Hepatocyte (in vitro differentiated cells): ENCODE measurements at regions not wholly inside any gene's neighbourhood (a gene's known extent, or its start where the extent isn't known, plus 50 kb on each side); places are given as distances from the start of the nearest gene placed in this dataset.

Source experiments
- DNase-seq: peaks from one replicate; pipeline ENCODE4 v3.0.0-alpha.2; 2016; ENCODE audit warnings: low spot score
- H2AFZ ChIP-seq: fragments of 200-600 bp; sonication (generic); 2 replicates; pipeline ENCODE4 v1.6.0; 2016; ENCODE audit warnings: antibody characterized with exemption, mild to moderate bottlenecking
- H3K27ac ChIP-seq: fragments of 200-600 bp; sonication (generic); 2 replicates; pipeline ENCODE4 v1.5.1; 2016; ENCODE audit warnings: mild to moderate bottlenecking
- H3K27me3 ChIP-seq: fragments of 200-600 bp; sonication (generic); 2 replicates; pipeline ENCODE4 v1.6.1; 2016
- H3K36me3 ChIP-seq: fragments of 200-600 bp; sonication (generic); replicated peaks from 2 replicates; pipeline ENCODE4 v1.5.1; 2016; ENCODE audit warnings: low read depth; ENCODE audit not compliant: insufficient read depth
- H3K4me1 ChIP-seq: fragments of 200-600 bp; sonication (generic); 2 replicates; pipeline ENCODE4 v1.5.1; 2016; ENCODE audit warnings: mild to moderate bottlenecking, moderate library complexity; ENCODE audit not compliant: insufficient read depth
- H3K4me2 ChIP-seq: fragments of 200-600 bp; sonication (generic); 2 replicates; pipeline ENCODE4 v1.6.0; 2016
- H3K4me3 ChIP-seq: fragments of 200-600 bp; sonication (generic); 2 replicates; pipeline ENCODE4 v1.5.1; 2016; ENCODE audit warnings: mild to moderate bottlenecking
- H3K79me2 ChIP-seq: fragments of 200-600 bp; sonication (generic); 2 replicates; pipeline ENCODE4 v1.6.0; 2017; ENCODE audit warnings: mild to moderate bottlenecking
- H3K9me2 ChIP-seq: fragments of 200-600 bp; sonication (generic); replicated peaks from 2 replicates; pipeline ENCODE4 v1.6.0; 2017; ENCODE audit warnings: mild to moderate bottlenecking; ENCODE audit not compliant: insufficient read depth
- H3K9me3 ChIP-seq: fragments of 200-600 bp; sonication (generic); 2 replicates; pipeline ENCODE4 v1.5.1; 2016; ENCODE audit warnings: low read depth, mild to moderate bottlenecking
- H4K20me1 ChIP-seq: fragments of 200-600 bp; sonication (generic); 2 replicates; pipeline ENCODE4 v1.6.0; 2016; ENCODE audit warnings: mild to moderate bottlenecking; ENCODE audit not compliant: insufficient read depth, poor library complexity, severe bottlenecking
- EZH2 ChIP-seq: fragments of 200-600 bp; sonication (generic); IDR thresholded peaks from 2 replicates; pipeline ENCODE4 v1.6.1; 2016; ENCODE audit warnings: antibody characterized with exemption, mild to moderate bottlenecking, borderline replicate concordance
- EZH2phosphoT487 ChIP-seq: fragments of 200-600 bp; sonication (generic); IDR thresholded peaks from one replicate; pipeline ENCODE4 v1.6.1; 2018; ENCODE audit warnings: antibody characterized with exemption, mild to moderate bottlenecking, low read depth, moderate library complexity; ENCODE audit not compliant: unreplicated experiment, severe bottlenecking
- WGBS: methylation state at CpG from one replicate; pipeline ENCODE4 v1.1.6; 2016; ENCODE audit warnings: low lambda C conversion rate; ENCODE audit errors: missing lambda C conversion rate; 5-methylcytosine and 5-hydroxymethylcytosine counted together
- TF ChIP-seq, protein P1 (sequence below): fragments of 200-600 bp; sonication (generic); IDR thresholded peaks from 2 replicates; pipeline ENCODE4 v1.5.1; 2016; ENCODE audit warnings: antibody characterized with exemption, mild to moderate bottlenecking; ENCODE audit not compliant: poor library complexity

DNA sequence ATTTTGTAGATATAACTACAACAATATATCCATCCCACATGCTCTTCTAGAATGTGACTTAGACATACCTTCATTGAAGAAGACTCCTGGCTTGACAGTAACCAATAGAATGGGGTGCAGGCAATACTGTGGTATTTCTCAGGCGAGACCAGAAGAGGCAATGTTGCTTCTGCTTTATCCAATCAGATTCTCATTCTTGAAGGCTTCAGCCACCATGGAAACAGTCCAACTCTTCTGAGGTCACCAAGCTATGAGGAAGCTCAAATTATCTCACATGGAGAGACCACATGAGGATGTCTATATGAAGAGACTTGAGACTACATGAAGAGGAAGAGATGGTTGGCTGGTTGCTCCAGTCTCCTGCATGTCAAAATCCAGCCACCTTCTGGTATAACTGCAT lies 469.9 kb downstream of the PCDH10 start:
- Histone ChIP-seq H3K27me3 (no peaks in the 10 kb centered on the region), H3K36me3 (no peaks in the 10 kb centered on the region), H4K20me1 (no peaks in the 10 kb centered on the region), H3K4me3 (no peak overlapping the region), H3K9me3 (no peaks in the 10 kb centered on the region), H3K9me2 (no peaks in the 10 kb centered on the region), H2AFZ (no peak overlapping the region), H3K79me2 (no peaks in the 10 kb centered on the region), H3K27ac (no peak overlapping the region), H3K4me2 (no peak overlapping the region), H3K4me1 (no peaks in the 10 kb centered on the region)
- 100% methylated on average over 1 of the region's 1 CpG for WGBS
- no peak for DNase-seq
- TF ChIP-seq EZH2 (no peak), EZH2phosphoT487 (no peak)
- TF ChIP-seq, protein P1, sequence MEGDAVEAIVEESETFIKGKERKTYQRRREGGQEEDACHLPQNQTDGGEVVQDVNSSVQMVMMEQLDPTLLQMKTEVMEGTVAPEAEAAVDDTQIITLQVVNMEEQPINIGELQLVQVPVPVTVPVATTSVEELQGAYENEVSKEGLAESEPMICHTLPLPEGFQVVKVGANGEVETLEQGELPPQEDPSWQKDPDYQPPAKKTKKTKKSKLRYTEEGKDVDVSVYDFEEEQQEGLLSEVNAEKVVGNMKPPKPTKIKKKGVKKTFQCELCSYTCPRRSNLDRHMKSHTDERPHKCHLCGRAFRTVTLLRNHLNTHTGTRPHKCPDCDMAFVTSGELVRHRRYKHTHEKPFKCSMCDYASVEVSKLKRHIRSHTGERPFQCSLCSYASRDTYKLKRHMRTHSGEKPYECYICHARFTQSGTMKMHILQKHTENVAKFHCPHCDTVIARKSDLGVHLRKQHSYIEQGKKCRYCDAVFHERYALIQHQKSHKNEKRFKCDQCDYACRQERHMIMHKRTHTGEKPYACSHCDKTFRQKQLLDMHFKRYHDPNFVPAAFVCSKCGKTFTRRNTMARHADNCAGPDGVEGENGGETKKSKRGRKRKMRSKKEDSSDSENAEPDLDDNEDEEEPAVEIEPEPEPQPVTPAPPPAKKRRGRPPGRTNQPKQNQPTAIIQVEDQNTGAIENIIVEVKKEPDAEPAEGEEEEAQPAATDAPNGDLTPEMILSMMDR = no peak

DNA sequence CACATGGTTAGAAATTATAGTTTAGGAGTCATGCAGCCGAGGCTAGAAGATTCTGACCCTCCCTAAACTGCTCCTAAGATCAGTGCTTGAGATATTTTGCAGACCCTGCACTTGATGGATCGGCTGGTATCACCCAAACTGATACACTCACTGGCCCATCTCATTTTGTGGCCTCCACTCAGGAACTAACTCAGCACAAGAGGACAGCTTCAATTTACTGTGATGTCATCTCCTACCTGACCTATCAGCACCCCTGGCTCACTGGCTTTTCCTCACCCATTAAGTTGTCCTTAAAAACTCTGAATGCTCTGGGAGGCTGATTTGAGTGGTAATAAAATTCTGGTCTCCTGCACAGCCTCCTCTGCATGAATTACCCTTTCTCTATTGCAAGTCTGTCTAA lies 450.9 kb downstream of the PCDH10 start:
- Histone ChIP-seq H3K27ac (no peak overlapping the region), H3K4me2 (no peak overlapping the region), H3K36me3 (no peaks in the 10 kb centered on the region), H3K27me3 (no peaks in the 10 kb centered on the region), H4K20me1 (no peaks in the 10 kb centered on the region), H3K9me3 (no peaks in the 10 kb centered on the region), H3K4me3 (no peak overlapping the region), H3K4me1 (no peaks in the 10 kb centered on the region), H2AFZ (no peak overlapping the region), H3K9me2 (no peaks in the 10 kb centered on the region), H3K79me2 (no peaks in the 10 kb centered on the region)
- WGBS = 83% methylated on average over 2 of the region's 2 CpGs
- TF ChIP-seq, protein P1 = no peak
- TF ChIP-seq EZH2 = no peak
- no peak for TF ChIP-seq EZH2phosphoT487
- no peak for DNase-seq

DNA sequence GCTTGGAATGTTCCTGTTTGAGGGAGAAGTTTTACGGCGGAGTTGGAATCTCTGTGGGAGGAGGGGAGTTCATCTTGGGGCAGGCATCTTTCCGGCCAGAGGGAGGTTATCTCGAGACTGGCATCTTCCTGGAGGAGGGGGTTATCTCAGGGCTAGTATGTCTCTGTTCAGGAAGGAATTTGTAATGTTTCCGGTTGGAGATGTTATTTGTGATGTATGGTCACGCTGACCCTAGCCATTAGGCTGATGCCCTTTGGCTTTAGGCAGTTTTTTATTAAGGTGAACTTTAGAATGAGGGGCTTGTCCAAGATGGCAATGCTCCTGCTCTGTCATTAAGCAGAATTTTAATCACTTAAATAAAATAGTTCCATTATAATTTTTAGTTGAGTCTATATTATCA lies 449.7 kb downstream of the PCDH10 start:
- Histone ChIP-seq H3K79me2 (no peaks in the 10 kb centered on the region), H3K9me2 (no peaks in the 10 kb centered on the region), H2AFZ (no peak overlapping the region), H3K4me3 (no peak overlapping the region), H3K4me1 (no peaks in the 10 kb centered on the region), H3K9me3 (no peaks in the 10 kb centered on the region), H4K20me1 (no peaks in the 10 kb centered on the region), H3K4me2 (no peak overlapping the region), H3K27ac (no peak overlapping the region), H3K36me3 (no peaks in the 10 kb centered on the region), H3K27me3 (no peaks in the 10 kb centered on the region)
- 44% methylated on average over 6 of the region's 6 CpGs for WGBS
- TF ChIP-seq, protein P1 = no peak
- TF ChIP-seq EZH2 (no peak), EZH2phosphoT487 (no peak)
- DNase-seq = no peak

DNA sequence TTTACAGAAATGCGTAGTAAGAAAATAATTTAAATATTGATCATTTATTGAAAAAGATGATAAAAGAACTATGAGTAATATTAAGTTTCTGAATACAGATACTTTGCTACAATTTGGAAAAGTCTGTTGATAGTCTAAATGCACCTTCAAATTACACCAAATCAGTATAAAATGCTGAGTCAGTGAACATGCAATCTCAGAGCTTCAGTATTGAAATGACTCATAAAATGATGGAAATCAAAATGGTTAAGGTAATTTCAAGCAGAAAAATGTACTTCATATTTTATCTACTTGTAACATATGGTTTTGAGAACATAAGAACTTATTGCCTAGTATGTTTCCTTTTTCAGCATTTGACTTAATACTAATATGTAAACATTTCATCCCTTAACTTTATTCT lies 448.2 kb downstream of the PCDH10 start:
- 100% methylated on average over 1 of the region's 1 CpG for WGBS
- no peak for TF ChIP-seq EZH2phosphoT487
- TF ChIP-seq, protein P1 = no peak
- TF ChIP-seq EZH2 = no peak
- Histone ChIP-seq H3K9me2 (no peaks in the 10 kb centered on the region), H3K27ac (no peak overlapping the region), H2AFZ (no peak overlapping the region), H3K36me3 (no peaks in the 10 kb centered on the region), H3K4me3 (no peak overlapping the region), H4K20me1 (no peaks in the 10 kb centered on the region), H3K27me3 (no peaks in the 10 kb centered on the region), H3K4me1 (no peaks in the 10 kb centered on the region), H3K4me2 (no peak overlapping the region), H3K79me2 (no peaks in the 10 kb centered on the region), H3K9me3 (no peaks in the 10 kb centered on the region)
- no peak for DNase-seq
